ENCODE measurements at regions not wholly inside any gene's neighbourhood (a gene's known extent, or its start where the extent isn't known, plus 50 kb on each side); places are given as distances from the start of the nearest gene placed in this dataset.

- TF ChIP-seq CTCF (conservative IDR thresholded peaks at IDR 0.05; ENCODE audit: low read length): no peak
- no peak for TF ChIP-seq EZH2phosphoT487 (IDR thresholded peaks at IDR 0.05; ENCODE audit: borderline replicate concordance)
Observed at GRCh38 chr5:143682246-143682905, 129.6 kb upstream of the HMHB1 start.
